Endothelial cell of umbilical vein (primary cell): ENCODE measurements at regions not wholly inside any gene's neighbourhood (a gene's known extent, or its start where the extent isn't known, plus 50 kb on each side); places are given as distances from the start of the nearest gene placed in this dataset.

Experiments
- BruUV-seq: library from RNA; stranded (reverse); fragments of 400-500 nt; replicated peaks from 2 replicates; lab custom pipeline; 2021; lab: Mats Ljungman, UMichigan
- CTCF ChIA-PET: fragments of 300-600, 350-600 bp; sonication (Branson Sonifier 250); formaldehyde crosslinking; loops from one replicate; lab custom pipeline; 2021; ENCODE audit warnings: antibody characterized with exemption, inconsistent platforms; lab: Charles Lee
- POLR2A ChIA-PET: fragments of 300-600, 350-600 bp; sonication (Branson Sonifier 250); formaldehyde crosslinking; loops from one replicate; lab custom pipeline; 2021; ENCODE audit warnings: antibody characterized with exemption, inconsistent platforms; lab: Charles Lee
- DNase-seq: peaks from one replicate; pipeline ENCODE4 v3.0.0-alpha.2; 2011; ENCODE audit warnings: low read depth, low spot score
- FAIRE-seq: peaks from 2 replicates; lab custom pipeline; 2011; peaks lifted over from hg19 to GRCh38; lab: Jason Lieb, UNC
- H2AFZ ChIP-seq: 2 replicates; pipeline ENCODE4 v1.6.0; 2012; ENCODE audit warnings: low read depth, low read length, control low read depth, inconsistent platforms
- H3K27ac ChIP-seq: 2 replicates; pipeline ENCODE4 v1.5.1; 2011; ENCODE audit warnings: low read depth, mild to moderate bottlenecking, control low read depth, low read length, moderate library complexity; ENCODE audit not compliant: insufficient read depth
- H3K27me3 ChIP-seq, 2 experiments: 2 replicates each; pipeline versions ENCODE4 v1.6.0 to v1.6.1; 2011; ENCODE audit warnings: low read length in 2 of 2, mixed read lengths in 1 of 2; ENCODE audit not compliant: control insufficient read depth in 2 of 2, insufficient read depth in 2 of 2
- H3K36me3 ChIP-seq, 2 experiments: 2 replicates in 1 of 2; 3 replicates in 1 of 2; pipeline ENCODE4 v1.5.1; 2011; ENCODE audit warnings: low read length in 2 of 2, mild to moderate bottlenecking in 1 of 2, moderate library complexity in 1 of 2; ENCODE audit not compliant: control insufficient read depth in 2 of 2, insufficient read depth in 2 of 2; ENCODE audit errors: extremely low read depth in 1 of 2
- H3K4me1 ChIP-seq: 3 replicates; pipeline ENCODE4 v1.5.1; 2011; ENCODE audit warnings: mild to moderate bottlenecking, low read length; ENCODE audit not compliant: control insufficient read depth, insufficient read depth; ENCODE audit errors: extremely low read depth
- H3K4me2 ChIP-seq: 2 replicates; pipeline ENCODE4 v1.6.1; 2011; ENCODE audit warnings: low read length, control low read depth, mixed read lengths; ENCODE audit not compliant: insufficient read depth
- H3K4me3 ChIP-seq, 3 experiments: fragments of 200-600 bp in 1 of 3; sonication (generic), shearing (Covaris generic) in 1 of 3; replicated peaks in 1 of 3; 2 replicates each; pipeline ENCODE4 v1.5.1; 2011 to 2016; ENCODE audit warnings: control low read depth in 3 of 3, low read length in 3 of 3, mild to moderate bottlenecking in 2 of 3, inconsistent platforms in 1 of 3, low read depth in 1 of 3, moderate library complexity in 1 of 3; ENCODE audit not compliant: insufficient read depth in 1 of 3
- H3K79me2 ChIP-seq: 2 replicates; pipeline ENCODE4 v1.6.0; 2012; ENCODE audit warnings: low read length, inconsistent platforms; ENCODE audit not compliant: control insufficient read depth, insufficient read depth
- H3K9ac ChIP-seq: replicated peaks from 2 replicates; pipeline ENCODE3; 2011; ENCODE audit warnings: low read length, control low read depth; ENCODE audit not compliant: insufficient read depth; ENCODE audit errors: extremely low read depth
- H3K9me1 ChIP-seq: replicated peaks from 3 replicates; pipeline ENCODE4 v1.6.0; 2011; ENCODE audit warnings: mild to moderate bottlenecking, low read length; ENCODE audit not compliant: control insufficient read depth, insufficient read depth; ENCODE audit errors: extremely low read depth
- H3K9me3 ChIP-seq: replicated peaks from 2 replicates; pipeline ENCODE4 v1.5.1; 2012; ENCODE audit warnings: low read length, inconsistent platforms; ENCODE audit not compliant: control insufficient read depth, insufficient read depth
- H4K20me1 ChIP-seq: replicated peaks from 2 replicates; pipeline ENCODE3; 2011; ENCODE audit warnings: mild to moderate bottlenecking, low read length; ENCODE audit not compliant: control insufficient read depth, insufficient read depth; ENCODE audit errors: extremely low read depth
- EZH2 ChIP-seq: IDR thresholded peaks from 2 replicates; pipeline ENCODE4 v1.6.1; 2012; ENCODE audit warnings: borderline replicate concordance, low read depth, mild to moderate bottlenecking, moderate library complexity, low read length, inconsistent platforms; ENCODE audit not compliant: severe bottlenecking
- FOS ChIP-seq: IDR thresholded peaks from 2 replicates; pipeline ENCODE4 v1.6.1; 2011; ENCODE audit warnings: mild to moderate bottlenecking, low read length, moderate library complexity, borderline replicate concordance; ENCODE audit not compliant: insufficient read depth
- GATA2 ChIP-seq: IDR thresholded peaks from 2 replicates; pipeline ENCODE4 v1.7.0; 2011; ENCODE audit warnings: low read depth, mild to moderate bottlenecking, moderate library complexity, mixed read lengths, low read length; ENCODE audit not compliant: insufficient read length, insufficient read depth
- JUN ChIP-seq: IDR thresholded peaks from 2 replicates; pipeline ENCODE4 v1.6.1; 2011; ENCODE audit warnings: borderline replicate concordance, low read depth; ENCODE audit not compliant: insufficient read length, insufficient read depth
- MYC ChIP-seq: IDR thresholded peaks from one replicate; pipeline ENCODE4 v1.6.1; 2011; ENCODE audit warnings: mild to moderate bottlenecking, low read depth, low read length
- POLR2A ChIP-seq: IDR thresholded peaks from 2 replicates; pipeline ENCODE4 v1.6.1; 2012; ENCODE audit warnings: low read depth, mild to moderate bottlenecking, control low read depth, low read length
- POLR2AphosphoS5 ChIP-seq: IDR thresholded peaks from 2 replicates; pipeline ENCODE4 v1.6.1; 2012; ENCODE audit warnings: low read depth, mild to moderate bottlenecking, control low read depth, low read length, moderate library complexity; ENCODE audit not compliant: insufficient read depth
- dilution Hi-C: fragments of 300-500 bp; cut with MboI; formaldehyde crosslinking; loops from one replicate; pipeline ENCODE4 v1.15.0; 2019; ENCODE audit warnings: low sequenced_read_pairs; ENCODE audit not compliant: extremely low pct_ligation_motif_present
- intact Hi-C: fragments of 100-400 bp; cut with micrococcal nuclease; formaldehyde crosslinking; loops from one replicate; pipeline ENCODE4 v1.10.0; 2022
- TF ChIP-seq, protein P1 (sequence below), 2 donors: IDR thresholded peaks; 1 replicate in 1 of 2; 2 replicates in 1 of 2; pipeline ENCODE4 v1.5.1; 2011; ENCODE audit warnings: low read length in 2 of 2, mild to moderate bottlenecking in 2 of 2, moderate library complexity in 2 of 2, control low read depth in 1 of 2, inconsistent platforms in 1 of 2, low read depth in 1 of 2; ENCODE audit not compliant: insufficient read depth in 1 of 2; ENCODE audit errors: extremely low read depth in 1 of 2
- TF ChIP-seq, protein P2 (sequence below): IDR thresholded peaks from 2 replicates; pipeline ENCODE4 v1.6.1; 2011; ENCODE audit not compliant: insufficient read depth, insufficient read length

DNA sequence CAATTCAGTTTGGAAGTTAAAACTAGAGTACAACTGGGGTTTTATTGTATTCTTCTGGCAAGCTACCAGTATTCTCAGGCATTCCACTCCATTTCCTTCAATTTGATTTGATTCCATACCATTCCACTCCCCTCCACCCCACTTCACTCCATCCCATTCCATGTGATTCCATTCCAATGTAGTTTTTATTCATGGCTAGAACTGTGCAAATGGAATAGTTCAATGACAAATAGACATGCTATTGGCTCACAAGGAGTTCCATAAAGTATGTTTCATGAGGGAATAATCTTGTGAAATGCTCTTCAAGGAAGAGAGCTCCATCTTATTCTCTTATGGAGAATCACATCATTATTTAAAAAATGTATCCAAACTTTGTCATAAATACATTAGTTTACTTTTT lies 285.0 kb upstream of the BMP2 start:
- TF ChIP-seq FOS = no peak
- TF ChIP-seq, protein P1, sequence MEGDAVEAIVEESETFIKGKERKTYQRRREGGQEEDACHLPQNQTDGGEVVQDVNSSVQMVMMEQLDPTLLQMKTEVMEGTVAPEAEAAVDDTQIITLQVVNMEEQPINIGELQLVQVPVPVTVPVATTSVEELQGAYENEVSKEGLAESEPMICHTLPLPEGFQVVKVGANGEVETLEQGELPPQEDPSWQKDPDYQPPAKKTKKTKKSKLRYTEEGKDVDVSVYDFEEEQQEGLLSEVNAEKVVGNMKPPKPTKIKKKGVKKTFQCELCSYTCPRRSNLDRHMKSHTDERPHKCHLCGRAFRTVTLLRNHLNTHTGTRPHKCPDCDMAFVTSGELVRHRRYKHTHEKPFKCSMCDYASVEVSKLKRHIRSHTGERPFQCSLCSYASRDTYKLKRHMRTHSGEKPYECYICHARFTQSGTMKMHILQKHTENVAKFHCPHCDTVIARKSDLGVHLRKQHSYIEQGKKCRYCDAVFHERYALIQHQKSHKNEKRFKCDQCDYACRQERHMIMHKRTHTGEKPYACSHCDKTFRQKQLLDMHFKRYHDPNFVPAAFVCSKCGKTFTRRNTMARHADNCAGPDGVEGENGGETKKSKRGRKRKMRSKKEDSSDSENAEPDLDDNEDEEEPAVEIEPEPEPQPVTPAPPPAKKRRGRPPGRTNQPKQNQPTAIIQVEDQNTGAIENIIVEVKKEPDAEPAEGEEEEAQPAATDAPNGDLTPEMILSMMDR (IDR thresholded peaks at IDR 0.05; ENCODE audit: extremely low read depth in 1 of 2, insufficient read depth in 1 of 2, low read depth in 1 of 2, low read length in 2 of 2) = no peak
- TF ChIP-seq EZH2 = no peak
- TF ChIP-seq POLR2A = no peak
- TF ChIP-seq, protein P2, sequence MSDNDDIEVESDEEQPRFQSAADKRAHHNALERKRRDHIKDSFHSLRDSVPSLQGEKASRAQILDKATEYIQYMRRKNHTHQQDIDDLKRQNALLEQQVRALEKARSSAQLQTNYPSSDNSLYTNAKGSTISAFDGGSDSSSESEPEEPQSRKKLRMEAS = no peak
- TF ChIP-seq GATA2 = no peak
- no peak for TF ChIP-seq POLR2AphosphoS5
- TF ChIP-seq JUN = no peak
- no peak for TF ChIP-seq MYC
- H3K27ac ChIP-seq = no peak overlapping the region
- CTCF ChIA-PET = interaction anchor here (1.0 kb wide), 1 partner anchor 104 kb away, joined by 3 read pairs; no protein-coding TSS in a partner anchor
- H3K36me3 ChIP-seq = no peaks in the 10 kb centered on the region
- H4K20me1 ChIP-seq = no peaks in the 10 kb centered on the region
- H2AFZ ChIP-seq = no peak overlapping the region
- H3K4me3 ChIP-seq = no peak overlapping the region
- no TSS peak for BruUV-seq
- no peaks in the 10 kb centered on the region for H3K79me2 ChIP-seq
- dilution Hi-C loops = no loop called here
- DNase-seq (no peak), FAIRE-seq (no peak)
- peaks cover 0 to 2% of the 10 kb centered on the region in 2 experiments for H3K27me3 ChIP-seq
- H3K4me1 ChIP-seq = no peaks in the 10 kb centered on the region
- intact Hi-C loops = no loop called here
- H3K9ac ChIP-seq = no peak overlapping the region
- H3K9me3 ChIP-seq = no peaks in the 10 kb centered on the region
- H3K9me1 ChIP-seq = no peaks in the 10 kb centered on the region
- H3K4me2 ChIP-seq = no peak overlapping the region
- POLR2A ChIA-PET = no interaction called here
